ENCODE measurements at regions not wholly inside any gene's neighbourhood (a gene's known extent, or its start where the extent isn't known, plus 50 kb on each side); places are given as distances from the start of the nearest gene placed in this dataset.

GRCh38 chr17:33977729-33978514 lies 277.2 kb upstream of the CCL2 start:
- Histone ChIP-seq H3K36me3 (ENCODE audit: insufficient read depth, low read length, poor library complexity, severe bottlenecking) (no peaks in the 10 kb centered on the region), H3K4me1 (ENCODE audit: insufficient read depth, low read length, poor library complexity, severe bottlenecking) (no peaks in the 10 kb centered on the region), H3K4me3 (ENCODE audit: low read depth, low read length, poor library complexity, severe bottlenecking) (no peak overlapping the region), H3K27me3 (replicated peaks; ENCODE audit: insufficient read depth, low read depth, low read length, poor library complexity) (no peaks in the 10 kb centered on the region), H3K9me3 (ENCODE audit: low read depth, low read length, poor library complexity, severe bottlenecking) (no peaks in the 10 kb centered on the region), H3K27ac (ENCODE audit: low read depth, low read length, poor library complexity, severe bottlenecking) (no peak overlapping the region)
- CTCF ChIA-PET, result no interaction called here
- no peak for TF ChIP-seq EZH2 (IDR thresholded peaks at IDR 0.05; ENCODE audit: borderline replicate concordance, low read depth, low read length, poor library complexity, severe bottlenecking)
- TF ChIP-seq, protein P1, sequence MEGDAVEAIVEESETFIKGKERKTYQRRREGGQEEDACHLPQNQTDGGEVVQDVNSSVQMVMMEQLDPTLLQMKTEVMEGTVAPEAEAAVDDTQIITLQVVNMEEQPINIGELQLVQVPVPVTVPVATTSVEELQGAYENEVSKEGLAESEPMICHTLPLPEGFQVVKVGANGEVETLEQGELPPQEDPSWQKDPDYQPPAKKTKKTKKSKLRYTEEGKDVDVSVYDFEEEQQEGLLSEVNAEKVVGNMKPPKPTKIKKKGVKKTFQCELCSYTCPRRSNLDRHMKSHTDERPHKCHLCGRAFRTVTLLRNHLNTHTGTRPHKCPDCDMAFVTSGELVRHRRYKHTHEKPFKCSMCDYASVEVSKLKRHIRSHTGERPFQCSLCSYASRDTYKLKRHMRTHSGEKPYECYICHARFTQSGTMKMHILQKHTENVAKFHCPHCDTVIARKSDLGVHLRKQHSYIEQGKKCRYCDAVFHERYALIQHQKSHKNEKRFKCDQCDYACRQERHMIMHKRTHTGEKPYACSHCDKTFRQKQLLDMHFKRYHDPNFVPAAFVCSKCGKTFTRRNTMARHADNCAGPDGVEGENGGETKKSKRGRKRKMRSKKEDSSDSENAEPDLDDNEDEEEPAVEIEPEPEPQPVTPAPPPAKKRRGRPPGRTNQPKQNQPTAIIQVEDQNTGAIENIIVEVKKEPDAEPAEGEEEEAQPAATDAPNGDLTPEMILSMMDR (conservative IDR thresholded peaks at IDR 0.05; ENCODE audit: low read depth, low read length), result no peak
- intact Hi-C loops (cut with micrococcal nuclease; ENCODE audit: unreplicated experiment), result no loop called here
- POLR2A ChIA-PET (ENCODE audit: low non-redundant PET), result no interaction called here
- DNase-seq (ENCODE audit: low spot score), result no peak
- no TSS peak for BruUV-seq (replicated peaks)

GRCh38 chr17:33978889-33979288 lies 276.2 kb upstream of the CCL2 start:
- CTCF ChIA-PET, result no interaction called here
- no peaks in the 10 kb centered on the region for H3K9me3 ChIP-seq (ENCODE audit: low read depth, low read length, poor library complexity, severe bottlenecking)

DNA sequence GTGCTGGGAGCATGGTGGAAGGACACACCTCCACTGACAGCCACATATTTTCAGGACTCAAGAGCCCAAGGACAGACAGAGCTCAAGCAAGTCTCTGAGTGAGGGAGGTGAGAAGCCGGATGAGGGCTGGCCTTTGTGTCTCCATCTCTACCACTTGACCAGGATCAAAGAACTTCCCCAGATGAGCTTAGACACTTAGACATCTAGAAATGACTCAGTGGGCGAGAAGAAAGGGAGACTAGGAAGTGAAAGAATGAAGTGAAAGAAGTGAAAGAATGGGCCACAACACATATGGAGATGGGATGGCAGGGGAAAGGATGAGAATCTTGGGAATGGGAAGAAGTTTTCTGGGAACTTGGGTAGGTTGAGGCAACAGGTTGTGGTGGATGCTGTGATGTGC lies 274.9 kb upstream of the CCL2 start:
- H3K27ac ChIP-seq (ENCODE audit: low read depth, low read length, poor library complexity, severe bottlenecking), result no peak overlapping the region
- no peak overlapping the region for H3K4me3 ChIP-seq (ENCODE audit: low read depth, low read length, poor library complexity, severe bottlenecking)
- intact Hi-C loops (cut with micrococcal nuclease; ENCODE audit: unreplicated experiment), result no loop called here
- H3K9me3 ChIP-seq (ENCODE audit: low read depth, low read length, poor library complexity, severe bottlenecking), result no peaks in the 10 kb centered on the region
- ChIA-PET POLR2A (ENCODE audit: low non-redundant PET) (no interaction called here), CTCF (no interaction called here)
- no peaks in the 10 kb centered on the region for H3K4me1 ChIP-seq (ENCODE audit: insufficient read depth, low read length, poor library complexity, severe bottlenecking)
- no peak for TF ChIP-seq EZH2 (IDR thresholded peaks at IDR 0.05; ENCODE audit: borderline replicate concordance, low read depth, low read length, poor library complexity, severe bottlenecking)
- TF ChIP-seq, protein P1 (conservative IDR thresholded peaks at IDR 0.05; ENCODE audit: low read depth, low read length), result no peak
- H3K27me3 ChIP-seq (replicated peaks; ENCODE audit: insufficient read depth, low read depth, low read length, poor library complexity), result no peaks in the 10 kb centered on the region
- H3K36me3 ChIP-seq (ENCODE audit: insufficient read depth, low read length, poor library complexity, severe bottlenecking), result no peaks in the 10 kb centered on the region
- DNase-seq (ENCODE audit: low spot score), result no peak
- no TSS peak for BruUV-seq (replicated peaks)

More at GRCh38 chr17:33978889-33979288, 276.2 kb upstream of the CCL2 start:
- BruUV-seq (replicated peaks), result no TSS peak
- TF ChIP-seq EZH2 (IDR thresholded peaks at IDR 0.05; ENCODE audit: borderline replicate concordance, low read depth, low read length, poor library complexity, severe bottlenecking), result no peak
- TF ChIP-seq, protein P1 (conservative IDR thresholded peaks at IDR 0.05; ENCODE audit: low read depth, low read length), result no peak
- no peak for DNase-seq (ENCODE audit: low spot score)
- no peaks in the 10 kb centered on the region for H3K4me1 ChIP-seq (ENCODE audit: insufficient read depth, low read length, poor library complexity, severe bottlenecking)
- no peaks in the 10 kb centered on the region for H3K27me3 ChIP-seq (replicated peaks; ENCODE audit: insufficient read depth, low read depth, low read length, poor library complexity)
- no peak overlapping the region for H3K27ac ChIP-seq (ENCODE audit: low read depth, low read length, poor library complexity, severe bottlenecking)
- POLR2A ChIA-PET (ENCODE audit: low non-redundant PET), result no interaction called here
- no peak overlapping the region for H3K4me3 ChIP-seq (ENCODE audit: low read depth, low read length, poor library complexity, severe bottlenecking)
- no peaks in the 10 kb centered on the region for H3K36me3 ChIP-seq (ENCODE audit: insufficient read depth, low read length, poor library complexity, severe bottlenecking)
- intact Hi-C loops (cut with micrococcal nuclease; ENCODE audit: unreplicated experiment), result no loop called here
